GM23248 (cell line): ENCODE measurements at regions not wholly inside any gene's neighbourhood (a gene's known extent, or its start where the extent isn't known, plus 50 kb on each side); places are given as distances from the start of the nearest gene placed in this dataset.
A peak's percentile ranks its signal among the peaks of the same experiment; 100 is the strongest.
"Not testable (repeated sequence)": the region's sequence is repeated elsewhere in the genome, so short reads cannot be mapped to it uniquely, and the experiment has no call there.

Experiments used
- DNase-seq: peaks from one replicate; pipeline ENCODE4 v3.0.0-alpha.2; 2015
- H2AFZ ChIP-seq: fragments of 200-600 bp; sonication (generic); 2 replicates; pipeline ENCODE4 v1.6.1; 2016; ENCODE audit warnings: antibody characterized with exemption
- H3F3A ChIP-seq: fragments of 200-600 bp; sonication (generic); 2 replicates; pipeline ENCODE4 v1.6.1; 2016; ENCODE audit warnings: mild to moderate bottlenecking, antibody characterized with exemption, mixed run types; ENCODE audit not compliant: insufficient read depth
- H3K27ac ChIP-seq: fragments of 200-600 bp; sonication (generic); 2 replicates; pipeline ENCODE4 v1.5.1; 2016; ENCODE audit warnings: mild to moderate bottlenecking
- H3K27me3 ChIP-seq: fragments of 200-600 bp; sonication (generic); replicated peaks from 2 replicates; pipeline ENCODE4 v1.6.1; 2016; ENCODE audit warnings: mild to moderate bottlenecking; ENCODE audit not compliant: insufficient read depth
- H3K36me3 ChIP-seq: fragments of 200-600 bp; sonication (generic); 2 replicates; pipeline ENCODE4 v1.6.1; 2016; ENCODE audit warnings: low read depth, mild to moderate bottlenecking
- H3K4me1 ChIP-seq: fragments of 200-600 bp; sonication (generic); 2 replicates; pipeline ENCODE4 v1.6.1; 2016; ENCODE audit warnings: mild to moderate bottlenecking; ENCODE audit not compliant: insufficient read depth
- H3K4me2 ChIP-seq: fragments of 200-600 bp; sonication (generic); one replicate; pipeline ENCODE4 v1.6.1; 2016; ENCODE audit warnings: mild to moderate bottlenecking; ENCODE audit not compliant: unreplicated experiment
- H3K4me3 ChIP-seq: fragments of 200-600 bp; sonication (generic); 2 replicates; pipeline ENCODE4 v1.5.1; 2016; ENCODE audit warnings: mild to moderate bottlenecking
- H3K79me2 ChIP-seq: fragments of 200-600 bp; sonication (generic); 2 replicates; pipeline ENCODE4 v1.6.1; 2016; ENCODE audit warnings: mild to moderate bottlenecking; ENCODE audit not compliant: insufficient read depth
- H3K9ac ChIP-seq: fragments of 200-600 bp; sonication (generic); 2 replicates; pipeline ENCODE4 v1.6.1; 2016; ENCODE audit warnings: mild to moderate bottlenecking
- H3K9me2 ChIP-seq: fragments of 200-600 bp; sonication (generic); 2 replicates; pipeline ENCODE4 v1.6.1; 2016; ENCODE audit warnings: mixed run types, mild to moderate bottlenecking, moderate library complexity; ENCODE audit not compliant: insufficient read depth
- H3K9me3 ChIP-seq: fragments of 200-600 bp; sonication (generic); one replicate; pipeline ENCODE4 v1.6.1; 2017; ENCODE audit warnings: low read depth
- H4K20me1 ChIP-seq: fragments of 200-600 bp; sonication (generic); 2 replicates; pipeline ENCODE4 v1.6.0; 2016; ENCODE audit not compliant: insufficient read depth
- EZH2 ChIP-seq: fragments of 200-600 bp; sonication (generic); IDR thresholded peaks from 2 replicates; pipeline ENCODE4 v1.6.1; 2018; ENCODE audit warnings: antibody characterized with exemption, mild to moderate bottlenecking; ENCODE audit not compliant: insufficient read depth, poor library complexity, severe bottlenecking
- EZH2phosphoT487 ChIP-seq: fragments of 200-600 bp; sonication (generic); IDR thresholded peaks from 2 replicates; pipeline ENCODE4 v1.6.1; 2018; ENCODE audit warnings: antibody characterized with exemption, moderate library complexity, mild to moderate bottlenecking, low read depth; ENCODE audit not compliant: insufficient read depth
- WGBS, 2 experiments: methylation state at CpG; one replicate each; pipeline ENCODE4 v1.1.6; 2015 to 2017; ENCODE audit warnings: low lambda C conversion rate in 2 of 2, low coverage in 1 of 2; ENCODE audit errors: missing lambda C conversion rate in 2 of 2; 5-methylcytosine and 5-hydroxymethylcytosine counted together
- in situ Hi-C: fragments of 300-500 bp; cut with MboI; formaldehyde crosslinking; loops from 2 replicates; pipeline ENCODE4 v1.15.0; 2020

GRCh38 chr3:32042867-32043266 is 61.3 kb downstream of the ZNF860 start:
- H3K9me2 ChIP-seq, H3K4me3 ChIP-seq, in situ Hi-C loops, H3K9me3 ChIP-seq, H3K27ac ChIP-seq, H3K4me1 ChIP-seq, DNase-seq, H3K9ac ChIP-seq, H3K4me2 ChIP-seq, H4K20me1 ChIP-seq, H3K36me3 ChIP-seq, H3K27me3 ChIP-seq, H2AFZ ChIP-seq, H3K79me2 ChIP-seq, H3F3A ChIP-seq: not testable (repeated sequence)
- 67 to 71% methylated on average over 6 of the region's 6 CpGs for WGBS, 2 experiments

GRCh38 chr3:32045091-32045915 is 61.1 kb upstream of the GPD1L start:
- Histone ChIP-seq H3K79me2 (no peaks in the 10 kb centered on the region), H3K27ac (no peak overlapping the region), H3F3A (no peaks in the 10 kb centered on the region), H3K27me3 (no peaks in the 10 kb centered on the region; the same call in 1 of the 2 replicates), H4K20me1 (no peaks in the 10 kb centered on the region), H3K4me2 (no peak overlapping the region), H2AFZ (peak overlapping the region; percentile 39; the same call in 1 of the 2 replicates), H3K4me1 (0 out of 2 replicates have a peak, but pooled peaks cover 7% of the 10 kb centered on the region), H3K9ac (no peak overlapping the region), H3K9me3 (no peaks in the 10 kb centered on the region), H3K4me3 (no peak overlapping the region), H3K9me2 (no peaks in the 10 kb centered on the region), H3K36me3 (no peaks in the 10 kb centered on the region)
- TF ChIP-seq EZH2phosphoT487 (no peak), EZH2 (no peak)
- WGBS, 2 experiments: 20 to 25% methylated on average over 5 of the region's 5 CpGs
- peak; percentile 45 for DNase-seq
- in situ Hi-C loops: no loop called here

DNA sequence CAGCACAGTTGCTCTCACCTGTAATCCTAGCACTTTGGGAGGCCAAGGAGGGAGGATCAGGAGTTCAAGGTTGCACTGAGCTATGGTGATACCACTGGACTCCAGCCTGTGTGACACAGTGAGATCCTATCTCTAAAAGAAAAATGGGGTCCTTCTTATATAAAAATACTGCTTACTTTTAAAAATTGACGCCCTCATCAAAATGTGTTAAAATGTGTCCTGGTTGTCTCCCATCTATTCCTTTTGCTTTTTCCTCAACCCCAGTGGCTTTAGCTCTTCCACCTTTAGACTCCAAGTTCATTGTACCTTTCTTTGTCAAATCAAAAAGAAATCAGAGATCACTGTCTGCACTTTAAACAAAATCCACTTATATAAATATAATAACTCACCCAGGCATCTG is 60.3 kb upstream of the GPD1L start:
- Histone ChIP-seq H3K9ac (no peak overlapping the region), H3K9me3 (no peaks in the 10 kb centered on the region), H3K79me2 (no peaks in the 10 kb centered on the region), H3K27ac (no peak overlapping the region), H3K4me2 (no peak overlapping the region), H4K20me1 (no peaks in the 10 kb centered on the region), H3K27me3 (no peaks in the 10 kb centered on the region; the same call in 1 of the 2 replicates), H3K4me3 (no peak overlapping the region), H2AFZ (no peak overlapping the region), H3K36me3 (no peaks in the 10 kb centered on the region), H3K4me1 (0 out of 2 replicates have a peak, but pooled peaks cover 7% of the 10 kb centered on the region), H3F3A (no peaks in the 10 kb centered on the region), H3K9me2 (no peaks in the 10 kb centered on the region)
- in situ Hi-C loops: no loop called here
- TF ChIP-seq EZH2: no peak
- no peak for TF ChIP-seq EZH2phosphoT487
- DNase-seq: no peak
- WGBS, 2 experiments: 84 to 86% methylated on average over 1 of the region's 1 CpG

GRCh38 chr3:32048487-32049182 is 57.8 kb upstream of the GPD1L start:
- Histone ChIP-seq H3K36me3 (no peaks in the 10 kb centered on the region), H3K4me1 (0 out of 2 replicates have a peak, but pooled peaks cover 7% of the 10 kb centered on the region), H4K20me1 (no peaks in the 10 kb centered on the region), H3K9ac (no peak overlapping the region), H3K4me3 (no peak overlapping the region), H3F3A (no peaks in the 10 kb centered on the region), H3K4me2 (no peak overlapping the region), H3K27ac (no peak overlapping the region), H3K27me3 (peaks cover 4% of the 10 kb centered on the region), H3K9me3 (no peaks in the 10 kb centered on the region), H3K79me2 (no peaks in the 10 kb centered on the region), H3K9me2 (no peaks in the 10 kb centered on the region), H2AFZ (no peak overlapping the region)
- 65 to 69% methylated on average over 4 of the region's 4 CpGs for WGBS, 2 experiments
- in situ Hi-C loops: no loop called here
- no peak for TF ChIP-seq EZH2
- no peak for TF ChIP-seq EZH2phosphoT487
- DNase-seq: no peak
